ENCODE measurements at regions not wholly inside any gene's neighbourhood (a gene's known extent, or its start where the extent isn't known, plus 50 kb on each side); places are given as distances from the start of the nearest gene placed in this dataset.
"Not testable (repeated sequence)": the region's sequence is repeated elsewhere in the genome, so short reads cannot be mapped to it uniquely, and the experiment has no call there.

GRCh38 chr9:24011881-24012280 is 185.8 kb upstream of the ELAVL2 start:
- Histone ChIP-seq H3K4me3 (no peak overlapping the region), H3K9ac (ENCODE audit: insufficient read depth in 1 of 2, low read length in 2 of 2) (no peak overlapping the region), H3K4me1 (ENCODE audit: control insufficient read depth in 5 of 5, insufficient read depth in 5 of 5, low read length in 5 of 5) (no peaks in the 10 kb centered on the region), H3K9me3 (ENCODE audit: control insufficient read depth in 4 of 4, insufficient read depth in 3 of 4, low read length in 3 of 4) (peaks cover 0 to 2% (median 0%) of the 10 kb centered on the region in 4 donors), H3K36me3 (ENCODE audit: control insufficient read depth in 4 of 4, insufficient read depth in 4 of 4, low read length in 4 of 4) (no peaks in the 10 kb centered on the region), H3K27me3 (ENCODE audit: control insufficient read depth in 3 of 3, insufficient read depth in 3 of 3, low read length in 2 of 3) (no peaks in the 10 kb centered on the region), H3K27ac (ENCODE audit: low read depth in 1 of 2, low read length in 1 of 2) (no peak overlapping the region)
- TF ChIP-seq, protein P1, sequence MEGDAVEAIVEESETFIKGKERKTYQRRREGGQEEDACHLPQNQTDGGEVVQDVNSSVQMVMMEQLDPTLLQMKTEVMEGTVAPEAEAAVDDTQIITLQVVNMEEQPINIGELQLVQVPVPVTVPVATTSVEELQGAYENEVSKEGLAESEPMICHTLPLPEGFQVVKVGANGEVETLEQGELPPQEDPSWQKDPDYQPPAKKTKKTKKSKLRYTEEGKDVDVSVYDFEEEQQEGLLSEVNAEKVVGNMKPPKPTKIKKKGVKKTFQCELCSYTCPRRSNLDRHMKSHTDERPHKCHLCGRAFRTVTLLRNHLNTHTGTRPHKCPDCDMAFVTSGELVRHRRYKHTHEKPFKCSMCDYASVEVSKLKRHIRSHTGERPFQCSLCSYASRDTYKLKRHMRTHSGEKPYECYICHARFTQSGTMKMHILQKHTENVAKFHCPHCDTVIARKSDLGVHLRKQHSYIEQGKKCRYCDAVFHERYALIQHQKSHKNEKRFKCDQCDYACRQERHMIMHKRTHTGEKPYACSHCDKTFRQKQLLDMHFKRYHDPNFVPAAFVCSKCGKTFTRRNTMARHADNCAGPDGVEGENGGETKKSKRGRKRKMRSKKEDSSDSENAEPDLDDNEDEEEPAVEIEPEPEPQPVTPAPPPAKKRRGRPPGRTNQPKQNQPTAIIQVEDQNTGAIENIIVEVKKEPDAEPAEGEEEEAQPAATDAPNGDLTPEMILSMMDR (IDR thresholded peaks at IDR 0.05; ENCODE audit: control extremely low read depth, extremely low read depth), result no peak
- DNase-seq (no peak), ATAC-seq (ENCODE audit: insufficient read depth, low FRiP score) (no peak)
- 82 to 84% methylated on average over 6 of the region's 6 CpGs for whole genome bisulfite sequencing, 2 donors

GRCh38 chr9:24011009-24011717 is 185.1 kb upstream of the ELAVL2 start:
- WGBS, 2 donors, result 59% methylated on average over 5 of the region's 5 CpGs
- DNase-seq (no peak), ATAC-seq (ENCODE audit: insufficient read depth, low FRiP score) (no peak)
- Histone ChIP-seq H3K27me3 (ENCODE audit: control insufficient read depth in 3 of 3, insufficient read depth in 3 of 3, low read length in 2 of 3) (no peaks in the 10 kb centered on the region), H3K27ac (ENCODE audit: low read depth in 1 of 2, low read length in 1 of 2) (no peak overlapping the region), H3K4me1 (ENCODE audit: control insufficient read depth in 5 of 5, insufficient read depth in 5 of 5, low read length in 5 of 5) (no peaks in the 10 kb centered on the region), H3K9me3 (ENCODE audit: control insufficient read depth in 4 of 4, insufficient read depth in 3 of 4, low read length in 3 of 4) (peaks cover 0 to 2% (median 0%) of the 10 kb centered on the region in 4 donors), H3K36me3 (ENCODE audit: control insufficient read depth in 4 of 4, insufficient read depth in 4 of 4, low read length in 4 of 4) (no peaks in the 10 kb centered on the region), H3K9ac (ENCODE audit: insufficient read depth in 1 of 2, low read length in 2 of 2) (no peak overlapping the region), H3K4me3 (no peak overlapping the region)
- TF ChIP-seq, protein P1 (IDR thresholded peaks at IDR 0.05; ENCODE audit: control extremely low read depth, extremely low read depth), result no peak

DNA sequence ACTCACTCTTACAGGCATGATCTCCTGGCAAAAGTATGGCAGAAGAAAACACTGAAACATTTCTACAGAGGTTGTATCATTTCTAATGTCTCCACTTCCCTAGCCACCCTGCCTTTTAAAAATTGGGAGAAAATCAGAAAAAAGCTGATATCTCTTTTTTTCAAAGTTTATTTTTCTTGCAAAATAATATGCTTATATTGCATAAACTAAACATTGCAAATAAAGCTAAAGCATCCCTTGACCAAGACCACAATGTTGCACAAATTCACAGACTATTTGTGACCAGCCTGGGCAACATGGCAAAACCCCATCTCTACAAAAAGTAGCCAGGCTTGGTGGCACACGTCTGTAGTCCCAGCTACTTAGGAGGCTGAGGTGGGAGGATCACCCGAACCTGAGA is 183.3 kb upstream of the ELAVL2 start:
- H3K36me3 ChIP-seq (ENCODE audit: control insufficient read depth in 4 of 4, insufficient read depth in 4 of 4, low read length in 4 of 4), result no peaks in the 10 kb centered on the region
- ATAC-seq (ENCODE audit: insufficient read depth, low FRiP score) (no peak), DNase-seq (no peak)
- no peaks in the 10 kb centered on the region for H3K27me3 ChIP-seq (ENCODE audit: control insufficient read depth in 3 of 3, insufficient read depth in 3 of 3, low read length in 2 of 3)
- no peak overlapping the region for H3K9ac ChIP-seq (ENCODE audit: insufficient read depth in 1 of 2, low read length in 2 of 2)
- no peaks in the 10 kb centered on the region for H3K4me1 ChIP-seq (ENCODE audit: control insufficient read depth in 5 of 5, insufficient read depth in 5 of 5, low read length in 5 of 5)
- no peak overlapping the region for H3K4me3 ChIP-seq
- H3K9me3 ChIP-seq (ENCODE audit: control insufficient read depth in 4 of 4, insufficient read depth in 3 of 4, low read length in 3 of 4), result no peaks in the 10 kb centered on the region
- H3K27ac ChIP-seq (ENCODE audit: low read depth in 1 of 2, low read length in 1 of 2), result no peak overlapping the region
- TF ChIP-seq, protein P1 (IDR thresholded peaks at IDR 0.05; ENCODE audit: control extremely low read depth, extremely low read depth), result no peak
- WGBS, 2 donors, result 86 to 93% methylated on average over 2 of the region's 2 CpGs

GRCh38 chr9:24007185-24007584 is 181.1 kb upstream of the ELAVL2 start:
- H3K27ac ChIP-seq (ENCODE audit: low read depth in 1 of 2, low read length in 1 of 2), result no peak overlapping the region
- no peaks in the 10 kb centered on the region for H3K4me1 ChIP-seq (ENCODE audit: control insufficient read depth in 5 of 5, insufficient read depth in 5 of 5, low read length in 5 of 5)
- WGBS, 2 donors, result 90 to 94% methylated on average over 1 of the region's 1 CpG
- no peak for ATAC-seq (ENCODE audit: insufficient read depth, low FRiP score)
- H3K9ac ChIP-seq (ENCODE audit: insufficient read depth in 1 of 2, low read length in 2 of 2), result no peak overlapping the region
- no peak overlapping the region for H3K4me3 ChIP-seq
- no peaks in the 10 kb centered on the region for H3K9me3 ChIP-seq (ENCODE audit: control insufficient read depth in 4 of 4, insufficient read depth in 3 of 4, low read length in 3 of 4)
- DNase-seq, result no peak
- TF ChIP-seq, protein P1 (IDR thresholded peaks at IDR 0.05; ENCODE audit: control extremely low read depth, extremely low read depth), result no peak
- H3K27me3 ChIP-seq (ENCODE audit: control insufficient read depth in 3 of 3, insufficient read depth in 3 of 3, low read length in 2 of 3), result no peaks in the 10 kb centered on the region
- no peaks in the 10 kb centered on the region for H3K36me3 ChIP-seq (ENCODE audit: control insufficient read depth in 4 of 4, insufficient read depth in 4 of 4, low read length in 4 of 4)

GRCh38 chr9:23991874-23992273 is 165.8 kb upstream of the ELAVL2 start:
- H3K4me1 ChIP-seq (ENCODE audit: control insufficient read depth in 5 of 5, insufficient read depth in 5 of 5, low read length in 5 of 5); H3K36me3 ChIP-seq (ENCODE audit: control insufficient read depth in 4 of 4, insufficient read depth in 4 of 4, low read length in 4 of 4); H3K9ac ChIP-seq (ENCODE audit: insufficient read depth in 1 of 2, low read length in 2 of 2); H3K4me3 ChIP-seq; ATAC-seq (ENCODE audit: insufficient read depth, low FRiP score); DNase-seq; H3K27ac ChIP-seq (ENCODE audit: low read depth in 1 of 2, low read length in 1 of 2); H3K27me3 ChIP-seq (ENCODE audit: control insufficient read depth in 3 of 3, insufficient read depth in 3 of 3, low read length in 2 of 3): not testable (repeated sequence)
- peaks cover 0 to 12% (median 3%) of the 10 kb centered on the region in 4 donors for H3K9me3 ChIP-seq (ENCODE audit: control insufficient read depth in 4 of 4, insufficient read depth in 3 of 4, low read length in 3 of 4)
- WGBS, 2 donors, result 87 to 91% methylated on average over 7 of the region's 7 CpGs

Measured in lung (tissue), 11 donors.